ENCODE measurements at regions not wholly inside any gene's neighbourhood (a gene's known extent, or its start where the extent isn't known, plus 50 kb on each side); places are given as distances from the start of the nearest gene placed in this dataset.

DNA sequence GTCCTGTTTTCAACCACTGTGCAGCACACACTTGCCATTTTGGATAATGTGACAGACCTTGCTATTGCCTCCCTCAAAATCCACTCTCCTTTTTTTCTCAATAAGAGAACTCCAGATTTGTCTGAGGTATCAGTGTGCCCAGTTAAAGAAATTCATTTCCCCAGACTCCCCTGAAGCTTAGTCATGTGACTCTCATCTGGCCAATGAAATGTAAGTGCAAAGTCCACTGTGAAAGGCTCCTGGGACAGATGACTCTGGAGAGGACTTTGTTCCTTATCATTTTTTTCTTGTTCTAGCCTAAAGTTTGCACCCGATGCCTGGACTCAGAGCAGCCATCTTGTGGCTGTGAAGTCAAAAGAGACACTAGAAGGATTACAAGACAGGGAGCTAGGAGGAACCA lies 268.6 kb upstream of the LRTM1 start:
- no peak for DNase-seq (ENCODE audit: extremely low spot score, unreplicated experiment)
- no peaks in the 10 kb centered on the region for H3K36me3 Mint-ChIP-seq (ENCODE audit: unreplicated experiment)

DNA sequence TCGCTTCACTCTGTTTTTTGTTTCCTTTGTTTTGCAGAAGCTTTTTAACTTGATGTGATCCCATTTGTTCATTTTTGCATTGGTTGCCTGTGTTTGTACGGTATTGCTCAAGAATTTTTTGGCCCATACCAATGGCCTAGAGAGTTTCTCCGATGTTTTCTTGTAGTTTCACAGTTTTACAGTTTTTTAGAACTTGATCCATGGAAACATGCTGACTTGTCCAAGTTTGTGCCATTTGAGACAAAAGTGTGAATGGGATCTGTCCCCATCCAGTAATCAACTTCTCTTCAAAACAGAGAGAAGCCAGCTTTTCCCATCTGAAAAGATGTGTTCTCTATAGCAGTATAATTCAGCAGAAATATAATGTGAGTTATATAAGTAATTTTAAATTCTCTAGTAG lies 266.5 kb upstream of the LRTM1 start:
- TF ChIP-seq, protein P1, sequence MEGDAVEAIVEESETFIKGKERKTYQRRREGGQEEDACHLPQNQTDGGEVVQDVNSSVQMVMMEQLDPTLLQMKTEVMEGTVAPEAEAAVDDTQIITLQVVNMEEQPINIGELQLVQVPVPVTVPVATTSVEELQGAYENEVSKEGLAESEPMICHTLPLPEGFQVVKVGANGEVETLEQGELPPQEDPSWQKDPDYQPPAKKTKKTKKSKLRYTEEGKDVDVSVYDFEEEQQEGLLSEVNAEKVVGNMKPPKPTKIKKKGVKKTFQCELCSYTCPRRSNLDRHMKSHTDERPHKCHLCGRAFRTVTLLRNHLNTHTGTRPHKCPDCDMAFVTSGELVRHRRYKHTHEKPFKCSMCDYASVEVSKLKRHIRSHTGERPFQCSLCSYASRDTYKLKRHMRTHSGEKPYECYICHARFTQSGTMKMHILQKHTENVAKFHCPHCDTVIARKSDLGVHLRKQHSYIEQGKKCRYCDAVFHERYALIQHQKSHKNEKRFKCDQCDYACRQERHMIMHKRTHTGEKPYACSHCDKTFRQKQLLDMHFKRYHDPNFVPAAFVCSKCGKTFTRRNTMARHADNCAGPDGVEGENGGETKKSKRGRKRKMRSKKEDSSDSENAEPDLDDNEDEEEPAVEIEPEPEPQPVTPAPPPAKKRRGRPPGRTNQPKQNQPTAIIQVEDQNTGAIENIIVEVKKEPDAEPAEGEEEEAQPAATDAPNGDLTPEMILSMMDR (IDR thresholded peaks at IDR 0.05): no peak
- H3K36me3 Mint-ChIP-seq (ENCODE audit: unreplicated experiment): no peaks in the 10 kb centered on the region
- H3K4me3 Mint-ChIP-seq (ENCODE audit: unreplicated experiment): no peak overlapping the region

More for the DNA sequence above, 268.6 kb upstream of the LRTM1 start:
- TF ChIP-seq, protein P1 (IDR thresholded peaks at IDR 0.05): no peak
- Mint-ChIP-seq H3K4me1 (ENCODE audit: unreplicated experiment) (peaks cover 7% of the 10 kb centered on the region), H3K9me3 (ENCODE audit: unreplicated experiment) (peaks cover 6% of the 10 kb centered on the region), H3K27ac (ENCODE audit: unreplicated experiment) (no peak overlapping the region), H3K4me3 (ENCODE audit: unreplicated experiment) (no peak overlapping the region), H3K27me3 (ENCODE audit: unreplicated experiment) (no peaks in the 10 kb centered on the region)

DNA sequence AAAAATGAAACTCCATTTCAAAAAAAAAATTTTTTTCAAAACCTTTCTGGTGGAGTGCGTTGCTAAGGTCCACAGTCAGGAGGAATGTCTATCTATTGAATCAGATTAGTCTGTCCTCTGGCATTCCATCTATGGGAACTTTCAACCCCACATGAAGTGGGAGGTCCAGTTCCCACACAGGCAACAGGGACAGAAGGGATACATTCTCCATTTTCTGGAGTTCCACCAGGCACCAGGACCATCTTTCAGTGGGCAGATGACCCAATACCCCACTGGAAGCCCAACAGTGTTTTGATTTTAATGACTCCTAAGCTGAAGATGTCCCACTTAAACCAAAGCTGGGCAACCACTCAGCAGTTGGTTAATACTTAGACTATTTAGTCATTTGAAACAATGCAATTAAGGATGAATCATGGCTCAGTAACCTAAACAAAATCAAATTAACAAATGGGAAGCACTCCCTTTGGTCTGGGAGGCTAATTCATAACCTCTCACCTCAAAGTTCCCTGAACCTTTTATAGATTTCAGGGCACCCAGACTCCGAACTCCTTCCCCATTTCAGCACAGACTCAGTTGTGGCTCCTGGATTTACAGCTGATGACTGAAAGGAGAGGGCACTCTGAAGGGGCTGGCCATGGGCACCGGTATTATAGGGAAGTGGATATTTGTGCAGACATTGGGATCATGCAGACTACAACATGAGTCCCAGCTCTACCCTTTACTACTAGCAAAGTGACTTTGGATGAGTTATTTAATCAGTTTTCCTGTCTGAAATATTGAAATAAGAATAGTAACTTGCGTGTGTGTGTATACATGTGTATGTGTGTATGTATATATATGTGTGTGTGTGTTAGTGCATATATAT lies 264.3 kb upstream of the LRTM1 start:
- no peak overlapping the region for H3K4me3 Mint-ChIP-seq (ENCODE audit: unreplicated experiment)
- H3K4me1 Mint-ChIP-seq (ENCODE audit: unreplicated experiment): peaks cover 33% of the 10 kb centered on the region
- H3K27ac Mint-ChIP-seq (ENCODE audit: unreplicated experiment): peak overlapping the region; percentile 69
- no peak for DNase-seq (ENCODE audit: extremely low spot score, unreplicated experiment)
- TF ChIP-seq, protein P1 (IDR thresholded peaks at IDR 0.05): no peak
- peaks cover 11% of the 10 kb centered on the region for H3K9me3 Mint-ChIP-seq (ENCODE audit: unreplicated experiment)
- no peaks in the 10 kb centered on the region for H3K27me3 Mint-ChIP-seq (ENCODE audit: unreplicated experiment)
- H3K36me3 Mint-ChIP-seq (ENCODE audit: unreplicated experiment): no peaks in the 10 kb centered on the region

More for the DNA sequence above, 266.5 kb upstream of the LRTM1 start:
- Mint-ChIP-seq H3K27me3 (ENCODE audit: unreplicated experiment) (no peaks in the 10 kb centered on the region), H3K4me1 (ENCODE audit: unreplicated experiment) (peaks cover 25% of the 10 kb centered on the region), H3K9me3 (ENCODE audit: unreplicated experiment) (peaks cover 6% of the 10 kb centered on the region), H3K27ac (ENCODE audit: unreplicated experiment) (no peak overlapping the region)
- no peak for DNase-seq (ENCODE audit: extremely low spot score, unreplicated experiment)

DNA sequence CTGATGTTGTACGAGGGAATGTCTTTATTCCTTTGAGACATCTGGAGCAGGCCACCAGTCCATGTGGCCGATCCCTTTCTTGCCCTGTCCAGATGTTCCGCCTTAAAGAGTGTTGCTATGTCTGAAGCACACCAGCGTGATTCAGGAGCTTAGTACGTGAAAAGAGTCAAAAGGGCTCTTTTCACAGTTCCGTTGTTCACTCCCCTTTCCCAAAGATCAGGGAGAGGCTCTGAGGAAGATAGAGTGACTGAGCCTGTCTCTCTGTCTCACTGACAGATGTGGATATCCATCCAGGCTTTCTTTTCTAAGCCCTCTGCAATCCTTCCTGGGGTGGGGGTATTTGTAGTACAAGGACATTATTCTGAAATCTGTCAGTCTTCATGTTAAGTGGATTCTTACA lies 262.5 kb upstream of the LRTM1 start:
- Mint-ChIP-seq H3K4me3 (ENCODE audit: unreplicated experiment) (no peak overlapping the region), H3K27me3 (ENCODE audit: unreplicated experiment) (no peaks in the 10 kb centered on the region), H3K27ac (ENCODE audit: unreplicated experiment) (peak overlapping the region; percentile 27), H3K9me3 (ENCODE audit: unreplicated experiment) (peaks cover 11% of the 10 kb centered on the region), H3K36me3 (ENCODE audit: unreplicated experiment) (no peaks in the 10 kb centered on the region), H3K4me1 (ENCODE audit: unreplicated experiment) (peaks cover 37% of the 10 kb centered on the region)
- no peak for DNase-seq (ENCODE audit: extremely low spot score, unreplicated experiment)
- TF ChIP-seq, protein P1 (IDR thresholded peaks at IDR 0.05): no peak

DNA sequence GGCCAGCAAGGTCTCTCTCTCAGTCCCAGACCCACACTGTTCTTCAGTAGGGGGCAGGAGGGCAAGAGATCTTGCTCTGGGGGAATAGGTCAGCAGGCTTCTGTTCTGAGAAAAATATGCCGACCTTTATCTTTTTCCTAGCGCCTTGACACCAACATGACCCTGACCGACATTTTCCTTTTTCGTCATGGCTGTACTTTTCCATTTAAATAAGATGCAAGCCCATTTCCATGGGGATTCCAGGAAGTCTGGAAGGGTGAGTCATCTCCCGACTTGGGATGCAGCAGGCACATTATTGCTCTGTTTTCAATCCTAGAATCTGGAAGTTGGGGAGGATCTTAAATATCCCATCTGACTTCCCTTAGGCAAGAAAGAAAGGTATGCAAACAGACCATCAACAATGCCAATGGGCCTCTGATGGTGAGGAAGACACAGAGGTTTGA lies 261.5 kb upstream of the LRTM1 start:
- Mint-ChIP-seq H3K27ac (ENCODE audit: unreplicated experiment) (peak overlapping the region; percentile 71), H3K4me1 (ENCODE audit: unreplicated experiment) (peaks cover 41% of the 10 kb centered on the region), H3K4me3 (ENCODE audit: unreplicated experiment) (no peak overlapping the region), H3K9me3 (ENCODE audit: unreplicated experiment) (peaks cover 11% of the 10 kb centered on the region), H3K27me3 (ENCODE audit: unreplicated experiment) (no peaks in the 10 kb centered on the region), H3K36me3 (ENCODE audit: unreplicated experiment) (no peaks in the 10 kb centered on the region)
- TF ChIP-seq, protein P1 (IDR thresholded peaks at IDR 0.05): no peak
- DNase-seq (ENCODE audit: extremely low spot score, unreplicated experiment): no peak

Measured in osteocyte (in vitro differentiated cells).